ENCODE measurements at regions not wholly inside any gene's neighbourhood (a gene's known extent, or its start where the extent isn't known, plus 50 kb on each side); places are given as distances from the start of the nearest gene placed in this dataset.
"Not testable (repeated sequence)": the region's sequence is repeated elsewhere in the genome, so short reads cannot be mapped to it uniquely, and the experiment has no call there.

DNA sequence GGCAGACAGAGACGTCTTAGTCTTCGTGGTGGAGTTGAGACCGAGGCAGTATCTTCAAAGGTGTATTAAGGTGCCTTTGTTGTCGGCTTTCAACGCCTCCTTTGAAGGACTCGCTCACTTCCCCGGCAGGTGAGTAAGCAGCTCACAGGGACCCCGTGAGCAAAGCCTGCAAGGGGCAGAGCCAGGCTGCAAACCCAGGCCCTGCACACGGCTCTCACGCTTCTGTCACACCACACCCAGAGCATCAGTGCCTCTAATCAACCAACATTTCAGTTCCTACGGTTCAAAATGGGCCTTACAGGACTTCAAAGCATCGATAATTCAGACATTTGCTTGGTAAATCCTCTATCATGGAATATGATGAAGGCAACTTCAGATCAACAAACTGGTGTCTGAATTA, 64.8 kb upstream of the INSIG1 start:
- H3K4me3 Mint-ChIP-seq: no peak overlapping the region
- no peak overlapping the region for H3K27ac Mint-ChIP-seq
- no peaks in the 10 kb centered on the region for H3K27me3 Mint-ChIP-seq
- H3K36me3 Mint-ChIP-seq (ENCODE audit: low read depth): no peaks in the 10 kb centered on the region
- H3K4me1 Mint-ChIP-seq (ENCODE audit: low read depth): no peaks in the 10 kb centered on the region
- no peaks in the 10 kb centered on the region for H3K9me3 Mint-ChIP-seq

DNA sequence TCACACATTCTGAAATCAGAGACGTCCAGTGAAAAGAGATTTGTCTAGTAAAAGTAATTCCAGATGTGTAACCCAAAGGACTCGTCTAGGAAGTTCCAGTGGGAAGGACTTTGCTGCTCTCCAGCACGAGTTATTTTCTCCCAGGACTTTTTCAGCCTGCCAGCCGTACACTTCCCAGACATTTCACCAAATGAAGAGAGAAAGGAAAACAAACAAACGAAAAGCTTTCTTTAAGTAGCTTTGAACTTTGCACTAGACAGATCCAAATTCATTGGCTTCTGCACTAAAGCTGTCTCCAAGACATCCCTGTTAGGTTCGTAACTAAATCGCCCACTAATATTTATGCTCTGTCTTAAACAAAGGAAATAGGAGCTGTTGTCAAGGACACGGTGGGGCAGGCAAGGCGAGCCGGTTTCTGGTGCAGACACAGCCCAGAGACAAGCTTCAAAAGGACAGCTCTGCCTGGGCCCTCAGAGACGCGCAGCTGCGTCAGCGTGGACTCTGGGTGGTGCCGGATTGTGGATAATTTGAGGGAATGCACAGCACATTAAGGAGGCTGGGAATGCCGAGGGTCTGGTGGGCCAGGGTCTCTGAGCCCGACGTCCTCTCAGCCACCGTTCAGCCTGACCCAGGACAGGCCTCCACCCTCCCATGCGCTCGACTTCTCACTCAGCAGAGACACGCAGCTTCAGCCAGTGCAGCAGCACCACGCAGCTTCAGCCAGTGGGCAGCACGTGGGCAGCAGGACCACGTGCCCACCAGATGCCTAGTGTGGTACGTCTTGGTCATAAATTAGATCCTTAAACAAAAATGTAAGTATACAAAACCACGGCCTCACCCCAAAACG, 64.1 kb upstream of the INSIG1 start:
- Mint-ChIP-seq H3K27me3 (no peaks in the 10 kb centered on the region), H3K4me3 (no peak overlapping the region), H3K27ac (no peak overlapping the region), H3K9me3 (no peaks in the 10 kb centered on the region), H3K36me3 (ENCODE audit: low read depth) (no peaks in the 10 kb centered on the region), H3K4me1 (ENCODE audit: low read depth) (no peaks in the 10 kb centered on the region)

DNA sequence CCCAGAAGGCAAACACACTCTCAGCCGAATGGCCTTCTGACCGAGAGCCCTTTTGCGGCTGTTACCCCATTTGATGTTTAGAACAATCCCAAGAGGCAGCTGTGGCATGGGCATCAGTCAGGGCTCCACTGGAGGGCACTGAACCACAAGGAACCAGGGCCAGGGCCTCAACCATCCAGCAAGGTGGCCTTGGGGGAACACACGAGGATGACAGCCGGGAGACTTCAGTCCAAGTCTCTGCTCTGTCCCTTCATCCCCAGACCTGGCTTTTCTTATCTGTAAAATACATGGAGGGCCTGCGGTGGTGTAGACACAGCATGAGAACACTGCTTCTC, 63.6 kb upstream of the INSIG1 start:
- Mint-ChIP-seq H3K4me1 (ENCODE audit: low read depth) (no peaks in the 10 kb centered on the region), H3K36me3 (ENCODE audit: low read depth) (no peaks in the 10 kb centered on the region), H3K9me3 (no peaks in the 10 kb centered on the region), H3K27ac (no peak overlapping the region), H3K4me3 (no peak overlapping the region), H3K27me3 (peaks cover 3% of the 10 kb centered on the region)

GRCh38 chr7:155234950-155235789, 62.5 kb upstream of the INSIG1 start:
- Mint-ChIP-seq H3K36me3 (ENCODE audit: low read depth) (no peaks in the 10 kb centered on the region), H3K9me3 (no peaks in the 10 kb centered on the region), H3K4me3 (no peak overlapping the region), H3K4me1 (ENCODE audit: low read depth) (peaks cover 4% of the 10 kb centered on the region), H3K27me3 (peaks cover 12% of the 10 kb centered on the region), H3K27ac (no peak overlapping the region)

DNA sequence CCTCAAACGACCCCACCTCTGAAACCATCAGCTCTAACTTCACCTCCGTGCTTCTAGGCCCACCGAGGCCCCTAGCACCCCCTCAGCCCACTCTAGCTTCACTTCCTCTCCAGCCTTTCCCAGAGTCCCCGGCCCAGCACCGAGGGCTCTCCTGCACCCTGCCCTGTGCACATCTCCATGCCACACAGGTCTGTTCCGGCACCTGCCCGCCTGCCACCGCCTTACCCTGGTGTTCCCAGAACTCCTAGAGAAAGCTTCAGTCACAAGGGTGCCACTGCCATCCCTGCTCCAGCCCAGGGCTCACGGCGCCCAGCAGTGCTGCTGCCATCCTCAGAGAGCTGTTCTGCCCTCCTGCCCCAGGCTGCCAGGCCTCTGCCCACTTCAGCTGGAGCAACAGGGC, 61.3 kb upstream of the INSIG1 start:
- Mint-ChIP-seq H3K27ac (no peak overlapping the region), H3K36me3 (ENCODE audit: low read depth) (no peaks in the 10 kb centered on the region), H3K9me3 (no peaks in the 10 kb centered on the region), H3K4me3 (no peak overlapping the region), H3K4me1 (ENCODE audit: low read depth) (peaks cover 4% of the 10 kb centered on the region), H3K27me3 (peaks cover 12% of the 10 kb centered on the region)

DNA sequence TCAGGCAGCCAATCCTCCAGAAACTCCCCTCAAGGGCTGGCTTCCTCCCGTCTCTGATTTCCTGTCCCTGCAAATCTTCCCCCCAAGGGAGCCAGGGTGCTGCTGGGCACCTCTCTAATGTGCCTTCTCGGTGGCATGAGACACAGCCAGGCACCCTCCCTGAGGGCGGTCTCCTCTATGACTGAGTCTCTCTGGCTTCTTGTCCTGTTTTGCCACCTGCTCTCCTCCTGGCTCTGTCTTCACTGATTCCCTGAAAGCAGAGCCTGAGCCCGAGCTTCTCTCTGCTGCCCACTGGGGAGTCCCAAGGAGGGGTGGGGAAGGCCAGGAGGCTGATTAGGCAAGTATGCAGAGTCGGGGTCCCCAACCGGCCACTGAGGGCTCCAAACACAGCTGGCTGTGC, 60.4 kb upstream of the INSIG1 start:
- peaks cover 4% of the 10 kb centered on the region for H3K4me1 Mint-ChIP-seq (ENCODE audit: low read depth)
- H3K27ac Mint-ChIP-seq: no peak overlapping the region
- peaks cover 12% of the 10 kb centered on the region for H3K27me3 Mint-ChIP-seq
- H3K9me3 Mint-ChIP-seq: no peaks in the 10 kb centered on the region
- H3K4me3 Mint-ChIP-seq: no peak overlapping the region
- H3K36me3 Mint-ChIP-seq (ENCODE audit: low read depth): no peaks in the 10 kb centered on the region

GRCh38 chr7:155237730-155238129, 59.9 kb upstream of the INSIG1 start:
- Mint-ChIP-seq H3K4me1 (ENCODE audit: low read depth) (peaks cover 4% of the 10 kb centered on the region), H3K27me3 (peaks cover 12% of the 10 kb centered on the region), H3K27ac (no peak overlapping the region), H3K9me3 (no peaks in the 10 kb centered on the region), H3K4me3 (no peak overlapping the region), H3K36me3 (ENCODE audit: low read depth) (no peaks in the 10 kb centered on the region)

- H3K4me1 Mint-ChIP-seq (ENCODE audit: low read depth); H3K4me3 Mint-ChIP-seq; H3K36me3 Mint-ChIP-seq (ENCODE audit: low read depth); H3K9me3 Mint-ChIP-seq; H3K27ac Mint-ChIP-seq: not testable (repeated sequence)
- peaks cover 12% of the 10 kb centered on the region for H3K27me3 Mint-ChIP-seq
Measured at GRCh38 chr7:155239431-155240087, 58.1 kb upstream of the INSIG1 start.

GRCh38 chr7:155244675-155245074, 53.0 kb upstream of the INSIG1 start:
- Mint-ChIP-seq H3K27me3 (peaks cover 3% of the 10 kb centered on the region), H3K9me3 (no peaks in the 10 kb centered on the region), H3K4me1 (ENCODE audit: low read depth) (peaks cover under 1% of the 10 kb centered on the region), H3K36me3 (ENCODE audit: low read depth) (no peaks in the 10 kb centered on the region), H3K27ac (no peak overlapping the region), H3K4me3 (no peak overlapping the region)

GRCh38 chr7:155247479-155248365, 50.0 kb upstream of the INSIG1 start:
- Mint-ChIP-seq H3K9me3 (no peaks in the 10 kb centered on the region), H3K27me3 (no peaks in the 10 kb centered on the region), H3K4me3 (no peak overlapping the region), H3K27ac (peak overlapping the region; percentile 3), H3K4me1 (ENCODE audit: low read depth) (no peaks in the 10 kb centered on the region), H3K36me3 (ENCODE audit: low read depth) (no peaks in the 10 kb centered on the region)
